Left lung (tissue), 4 donors: ENCODE measurements at regions not wholly inside any gene's neighbourhood (a gene's known extent, or its start where the extent isn't known, plus 50 kb on each side); places are given as distances from the start of the nearest gene placed in this dataset.

Source experiments
- ATAC-seq: fragments of 200-7000 bp; cut with Tn5 transposase; one replicate; pipeline ENCODE4 v1.9.1; 2020; ENCODE audit warnings: moderate library complexity
- DNase-seq, 4 donors: peaks; one replicate each; pipeline ENCODE4 v3.0.0-alpha.2; 2013 to 2020
- H3K27ac ChIP-seq, 2 donors: fragments of 200-600 bp; sonication (generic) in 1 of 2; one replicate each; pipeline versions ENCODE4 v1.5.0 to v1.8.0; 2020 to 2021
- H3K27me3 ChIP-seq, 2 donors: fragments of 200-600 bp; sonication (generic) in 1 of 2; one replicate each; pipeline versions ENCODE4 v1.5.0 to v1.8.0; 2020 to 2021
- H3K36me3 ChIP-seq, 2 donors: fragments of 200-600 bp; sonication (generic) in 1 of 2; one replicate each; pipeline versions ENCODE4 v1.5.0 to v1.8.0; 2020 to 2021
- H3K4me1 ChIP-seq, 2 donors: fragments of 200-600 bp; one replicate each; pipeline ENCODE4 v1.8.0; 2021
- H3K4me3 ChIP-seq, 2 donors: fragments of 200-600 bp; sonication (generic) in 1 of 2; one replicate each; pipeline versions ENCODE4 v1.5.0 to v1.8.0; 2020 to 2021; ENCODE audit warnings: mild to moderate bottlenecking in 1 of 2
- H3K9me3 ChIP-seq, 2 donors: fragments of 200-600 bp; sonication (generic) in 1 of 2; one replicate each; pipeline versions ENCODE4 v1.5.0 to v1.8.0; 2020 to 2021
- intact Hi-C, 2 donors: fragments of 100-400 bp; cut with DNase I; formaldehyde crosslinking; loops; one replicate each; pipeline versions ENCODE4 v1.11.2 to v1.14.2; 2022
- TF ChIP-seq, protein P1 (sequence below), 2 donors: fragments of 200-600 bp; sonication (generic) in 1 of 2; IDR thresholded peaks; one replicate each; pipeline versions ENCODE4 v1.5.0 to v1.8.0; 2021; ENCODE audit warnings: antibody characterized with exemption in 2 of 2
- donor health status: DM: no; HTN: yes; CAD: no.
- donor health status: DM: no; HTN: no; CAD: no.

DNA sequence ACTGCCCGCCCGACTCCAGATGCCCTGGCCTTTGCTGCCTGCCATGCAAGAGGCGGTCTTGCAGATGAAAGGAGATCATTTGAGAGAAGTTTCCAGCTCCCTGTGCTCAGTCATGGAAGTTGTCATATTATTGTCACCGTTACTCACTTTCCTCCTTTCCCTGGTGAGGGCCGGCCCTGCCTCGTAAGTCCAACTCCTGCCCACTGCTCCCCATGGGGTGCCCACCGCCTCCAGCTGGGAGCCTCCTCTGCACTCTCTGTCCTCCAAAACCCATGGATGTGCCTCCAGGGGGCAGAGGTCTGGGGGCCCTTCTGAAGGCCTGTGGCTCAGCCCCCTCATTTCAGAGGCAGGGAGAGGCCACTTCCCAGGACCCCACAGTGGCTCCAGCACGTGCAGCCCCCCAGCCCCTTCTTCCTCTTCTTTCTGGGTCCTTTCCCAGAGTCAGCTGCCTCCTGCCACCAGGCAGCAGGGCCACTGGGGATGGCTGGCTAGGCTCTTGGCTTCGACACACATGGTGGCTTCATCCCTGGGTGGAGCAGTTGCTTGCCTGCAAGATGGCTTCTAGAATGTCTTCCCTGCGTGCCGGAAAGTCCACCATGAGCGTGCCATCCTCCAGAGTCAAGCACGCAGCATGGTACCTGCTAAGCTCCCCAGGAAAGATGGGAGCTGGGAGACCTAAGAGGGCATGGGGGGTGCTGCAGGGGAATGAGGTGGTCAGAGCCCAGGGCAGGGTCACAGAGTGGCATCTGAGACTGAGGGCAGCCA lies 97.9 kb upstream of the RUNX3 start:
- no peaks in the 10 kb centered on the region for H3K36me3 ChIP-seq
- peak in 1 of 4 donors; percentile 64 for DNase-seq
- peaks cover 0 to 45% of the 10 kb centered on the region in 2 donors for H3K27me3 ChIP-seq
- no peak overlapping the region for H3K27ac ChIP-seq
- TF ChIP-seq, protein P1, sequence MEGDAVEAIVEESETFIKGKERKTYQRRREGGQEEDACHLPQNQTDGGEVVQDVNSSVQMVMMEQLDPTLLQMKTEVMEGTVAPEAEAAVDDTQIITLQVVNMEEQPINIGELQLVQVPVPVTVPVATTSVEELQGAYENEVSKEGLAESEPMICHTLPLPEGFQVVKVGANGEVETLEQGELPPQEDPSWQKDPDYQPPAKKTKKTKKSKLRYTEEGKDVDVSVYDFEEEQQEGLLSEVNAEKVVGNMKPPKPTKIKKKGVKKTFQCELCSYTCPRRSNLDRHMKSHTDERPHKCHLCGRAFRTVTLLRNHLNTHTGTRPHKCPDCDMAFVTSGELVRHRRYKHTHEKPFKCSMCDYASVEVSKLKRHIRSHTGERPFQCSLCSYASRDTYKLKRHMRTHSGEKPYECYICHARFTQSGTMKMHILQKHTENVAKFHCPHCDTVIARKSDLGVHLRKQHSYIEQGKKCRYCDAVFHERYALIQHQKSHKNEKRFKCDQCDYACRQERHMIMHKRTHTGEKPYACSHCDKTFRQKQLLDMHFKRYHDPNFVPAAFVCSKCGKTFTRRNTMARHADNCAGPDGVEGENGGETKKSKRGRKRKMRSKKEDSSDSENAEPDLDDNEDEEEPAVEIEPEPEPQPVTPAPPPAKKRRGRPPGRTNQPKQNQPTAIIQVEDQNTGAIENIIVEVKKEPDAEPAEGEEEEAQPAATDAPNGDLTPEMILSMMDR (IDR thresholded peaks at IDR 0.05) = no peak
- H3K4me3 ChIP-seq = no peak overlapping the region
- intact Hi-C loops = no loop called here
- H3K4me1 ChIP-seq = peaks cover 3 to 78% of the 10 kb centered on the region in 2 donors
- no peak for ATAC-seq
- no peaks in the 10 kb centered on the region for H3K9me3 ChIP-seq

DNA sequence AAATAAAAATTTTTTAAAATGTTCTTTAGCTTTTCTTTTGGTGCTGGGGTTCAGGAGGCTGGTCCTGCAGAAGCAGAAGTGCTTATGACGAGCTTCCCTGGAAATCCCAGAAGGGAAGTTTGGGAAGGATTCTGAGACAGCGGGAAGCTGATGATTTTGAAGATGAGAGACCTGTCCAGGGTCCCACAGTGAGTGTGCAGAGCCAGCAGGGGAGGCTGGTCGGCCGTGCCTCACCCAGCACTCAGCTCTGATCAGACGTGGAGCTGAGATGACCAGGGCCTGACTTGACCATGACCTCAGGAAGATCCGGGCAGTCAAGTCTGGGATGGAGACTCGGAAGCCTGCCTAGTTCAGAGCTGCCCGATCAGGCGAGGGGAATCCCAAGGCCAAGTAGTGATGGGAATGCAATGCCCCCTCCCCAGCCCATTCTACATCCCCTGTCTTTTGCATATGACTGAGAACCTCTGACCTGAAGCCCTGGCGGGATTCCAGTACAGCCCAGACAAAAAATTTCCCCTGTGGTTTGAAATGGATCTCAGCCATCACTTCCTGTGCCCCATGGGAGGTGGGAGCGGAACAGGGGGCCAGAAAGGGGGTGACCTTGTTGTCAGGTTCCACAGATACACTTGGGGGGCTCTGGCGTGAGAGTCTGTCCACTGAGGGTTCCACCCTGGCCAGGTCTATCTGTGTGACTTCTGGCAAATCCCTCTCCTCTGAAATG lies 96.8 kb upstream of the RUNX3 start:
- DNase-seq (peak in 1 of 4 donors; percentile 21), ATAC-seq (no peak)
- H3K36me3 ChIP-seq = no peaks in the 10 kb centered on the region
- H3K4me1 ChIP-seq = peaks cover 0 to 78% of the 10 kb centered on the region in 2 donors
- peaks cover 0 to 48% of the 10 kb centered on the region in 2 donors for H3K27me3 ChIP-seq
- H3K9me3 ChIP-seq = no peaks in the 10 kb centered on the region
- TF ChIP-seq, protein P1 (IDR thresholded peaks at IDR 0.05) = no peak
- intact Hi-C loops = no loop called here
- H3K27ac ChIP-seq = no peak overlapping the region
- no peak overlapping the region for H3K4me3 ChIP-seq

DNA sequence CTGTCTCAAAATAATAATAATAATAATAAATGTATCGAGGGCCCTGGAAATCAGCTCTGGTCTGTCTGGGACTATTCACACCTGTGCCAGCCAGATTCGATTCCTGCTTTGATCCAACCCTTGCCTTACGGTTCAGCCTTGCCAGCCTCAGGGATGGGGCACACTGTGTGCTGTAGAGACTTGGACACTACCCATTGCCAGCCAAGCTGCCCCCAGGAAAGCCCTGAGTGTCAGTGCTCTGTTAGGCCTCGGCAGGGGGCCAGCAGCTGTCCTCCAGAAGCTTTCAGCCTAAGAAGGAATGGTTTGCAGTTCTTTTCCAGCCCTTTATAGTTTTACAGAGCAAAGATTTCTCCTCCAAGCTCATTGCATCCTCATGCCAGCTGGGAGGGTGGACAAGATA lies 96.2 kb upstream of the RUNX3 start:
- Histone ChIP-seq H3K27ac (no peak overlapping the region), H3K36me3 (no peaks in the 10 kb centered on the region), H3K9me3 (no peaks in the 10 kb centered on the region), H3K4me1 (peaks cover 0 to 78% of the 10 kb centered on the region in 2 donors), H3K27me3 (peaks cover 0 to 48% of the 10 kb centered on the region in 2 donors), H3K4me3 (no peak overlapping the region)
- TF ChIP-seq, protein P1 (IDR thresholded peaks at IDR 0.05) = no peak
- ATAC-seq = no peak
- intact Hi-C loops = no loop called here
- peak in 1 of 4 donors; percentile 27 for DNase-seq

DNA sequence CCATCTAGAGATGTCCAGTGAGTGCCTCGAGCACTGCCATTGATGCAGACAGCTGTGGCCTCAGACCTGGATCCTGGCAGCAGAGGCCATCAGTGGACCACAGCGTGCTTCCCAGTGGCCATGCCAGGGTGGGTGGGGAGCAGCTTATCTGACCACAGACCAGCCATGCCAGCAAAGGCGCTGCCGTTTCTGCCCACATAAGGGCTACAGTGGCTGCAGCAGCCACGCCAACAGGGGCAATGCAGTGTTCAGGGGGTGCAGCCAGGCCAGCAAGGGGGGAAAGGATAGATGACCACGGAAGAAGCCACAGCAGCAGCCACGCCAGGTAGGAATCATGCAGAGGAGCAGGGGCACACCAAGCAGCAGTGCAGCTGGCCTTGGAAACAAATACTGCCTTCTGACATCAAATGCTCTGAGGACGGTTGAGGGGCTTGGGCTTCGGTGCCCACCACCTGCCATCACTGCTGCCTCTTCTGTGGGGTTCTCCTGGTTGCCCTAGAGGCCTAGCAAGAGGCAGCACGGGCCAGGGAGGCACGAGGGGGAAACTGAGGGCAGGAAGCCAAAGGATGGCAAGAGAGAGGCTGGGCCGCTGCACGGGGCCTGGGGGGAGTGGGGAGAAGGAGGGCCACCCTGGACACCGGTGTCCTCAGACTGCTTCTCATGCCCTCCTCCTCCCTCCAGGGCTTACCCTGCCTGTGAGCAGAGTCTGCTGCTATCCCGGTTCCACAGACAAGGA lies 94.7 kb upstream of the RUNX3 start:
- intact Hi-C loops = no loop called here
- Histone ChIP-seq H3K36me3 (no peaks in the 10 kb centered on the region), H3K9me3 (no peaks in the 10 kb centered on the region), H3K4me3 (no peak overlapping the region), H3K27ac (no peak overlapping the region), H3K27me3 (peaks cover 0 to 36% of the 10 kb centered on the region in 2 donors), H3K4me1 (peaks cover 0 to 72% of the 10 kb centered on the region in 2 donors)
- ATAC-seq = no peak
- TF ChIP-seq, protein P1 (IDR thresholded peaks at IDR 0.05) = no peak
- no peak for DNase-seq

DNA sequence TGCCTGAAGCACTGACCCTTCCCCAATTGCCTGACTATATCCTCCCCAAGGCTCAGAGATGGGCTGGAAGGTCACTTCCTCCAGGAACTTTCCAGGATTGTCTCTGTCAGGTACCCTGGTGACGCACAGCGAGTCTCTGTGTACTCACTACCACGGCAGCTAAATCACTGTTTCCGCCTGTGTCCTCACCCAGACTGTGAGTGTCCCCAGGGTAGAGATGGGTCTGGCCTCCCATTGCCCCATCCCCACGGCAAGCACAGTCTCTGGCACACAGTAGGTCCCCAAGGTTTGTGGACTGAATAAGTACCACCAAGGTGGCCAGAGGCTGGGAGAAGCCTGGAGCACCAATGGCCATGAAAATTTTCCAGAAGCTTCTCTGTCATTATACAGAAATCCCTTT lies 93.8 kb upstream of the RUNX3 start:
- Histone ChIP-seq H3K36me3 (no peaks in the 10 kb centered on the region), H3K4me1 (peaks cover 0 to 63% of the 10 kb centered on the region in 2 donors), H3K27ac (no peak overlapping the region), H3K4me3 (no peak overlapping the region), H3K9me3 (no peaks in the 10 kb centered on the region), H3K27me3 (peaks cover 0 to 26% of the 10 kb centered on the region in 2 donors)
- ATAC-seq (no peak), DNase-seq (no peak)
- intact Hi-C loops = no loop called here
- TF ChIP-seq, protein P1 (IDR thresholded peaks at IDR 0.05) = no peak
